ENCODE measurements at regions not wholly inside any gene's neighbourhood (a gene's known extent, or its start where the extent isn't known, plus 50 kb on each side); places are given as distances from the start of the nearest gene placed in this dataset.

DNA sequence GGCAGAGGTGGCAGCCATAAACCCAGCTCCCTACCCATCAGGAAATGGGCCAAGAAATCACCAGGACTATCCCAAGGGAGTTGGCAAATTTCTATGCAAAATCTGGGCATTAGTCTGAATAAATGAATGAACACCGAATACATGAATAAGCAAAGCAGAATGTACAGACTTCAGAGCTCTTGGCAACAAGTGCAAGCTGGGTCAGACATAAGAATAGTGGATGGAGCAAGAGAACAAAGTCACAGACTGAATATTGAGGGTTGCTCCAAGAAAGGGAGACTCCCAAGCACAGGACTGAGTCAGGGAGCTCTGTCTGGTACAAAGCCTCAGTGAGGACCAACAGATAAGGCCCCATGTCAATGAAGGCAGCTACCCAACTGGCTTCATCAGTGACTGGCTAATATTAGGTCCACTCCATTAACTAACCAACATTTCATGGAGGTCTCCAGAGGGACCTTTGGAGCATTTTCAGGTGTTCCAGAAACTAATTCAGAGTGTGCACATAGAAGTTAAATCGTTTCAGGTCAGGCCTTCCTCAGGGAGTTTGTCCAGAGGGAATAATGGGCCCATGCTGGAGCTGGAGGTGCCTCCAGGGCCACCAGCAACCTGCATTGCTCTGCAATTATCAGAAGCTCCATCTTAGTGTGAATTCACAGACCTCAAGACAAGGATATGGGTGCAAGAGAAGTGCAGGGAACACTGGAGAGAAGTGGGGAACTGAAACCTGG lies 191.5 kb upstream of the RALGAPA2 start:
- no peak for TF ChIP-seq EZH2 (IDR thresholded peaks at IDR 0.05; ENCODE audit: borderline replicate concordance, insufficient read depth, low read length, poor library complexity, severe bottlenecking)
- no peak for TF ChIP-seq RAD21 (conservative IDR thresholded peaks at IDR 0.05)
- TF ChIP-seq, protein P1, sequence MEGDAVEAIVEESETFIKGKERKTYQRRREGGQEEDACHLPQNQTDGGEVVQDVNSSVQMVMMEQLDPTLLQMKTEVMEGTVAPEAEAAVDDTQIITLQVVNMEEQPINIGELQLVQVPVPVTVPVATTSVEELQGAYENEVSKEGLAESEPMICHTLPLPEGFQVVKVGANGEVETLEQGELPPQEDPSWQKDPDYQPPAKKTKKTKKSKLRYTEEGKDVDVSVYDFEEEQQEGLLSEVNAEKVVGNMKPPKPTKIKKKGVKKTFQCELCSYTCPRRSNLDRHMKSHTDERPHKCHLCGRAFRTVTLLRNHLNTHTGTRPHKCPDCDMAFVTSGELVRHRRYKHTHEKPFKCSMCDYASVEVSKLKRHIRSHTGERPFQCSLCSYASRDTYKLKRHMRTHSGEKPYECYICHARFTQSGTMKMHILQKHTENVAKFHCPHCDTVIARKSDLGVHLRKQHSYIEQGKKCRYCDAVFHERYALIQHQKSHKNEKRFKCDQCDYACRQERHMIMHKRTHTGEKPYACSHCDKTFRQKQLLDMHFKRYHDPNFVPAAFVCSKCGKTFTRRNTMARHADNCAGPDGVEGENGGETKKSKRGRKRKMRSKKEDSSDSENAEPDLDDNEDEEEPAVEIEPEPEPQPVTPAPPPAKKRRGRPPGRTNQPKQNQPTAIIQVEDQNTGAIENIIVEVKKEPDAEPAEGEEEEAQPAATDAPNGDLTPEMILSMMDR (IDR thresholded peaks at IDR 0.05; ENCODE audit: poor library complexity, severe bottlenecking), result no peak
- TF ChIP-seq SMC3 (conservative IDR thresholded peaks at IDR 0.05; ENCODE audit: poor library complexity), result no peak
- TF ChIP-seq MXI1 (conservative IDR thresholded peaks at IDR 0.05; ENCODE audit: poor library complexity, severe bottlenecking), result no peak
- TF ChIP-seq TAF1 (IDR thresholded peaks at IDR 0.05; ENCODE audit: low read depth), result no peak
